HS-5 (cell line): ENCODE measurements at regions not wholly inside any gene's neighbourhood (a gene's known extent, or its start where the extent isn't known, plus 50 kb on each side); places are given as distances from the start of the nearest gene placed in this dataset.
"Not testable (repeated sequence)": the region's sequence is repeated elsewhere in the genome, so short reads cannot be mapped to it uniquely, and the experiment has no call there.

Experiments used
- DNase-seq: peaks from one replicate; pipeline ENCODE4 v3.0.0-alpha.2; 2012; ENCODE audit warnings: low read depth

DNA sequence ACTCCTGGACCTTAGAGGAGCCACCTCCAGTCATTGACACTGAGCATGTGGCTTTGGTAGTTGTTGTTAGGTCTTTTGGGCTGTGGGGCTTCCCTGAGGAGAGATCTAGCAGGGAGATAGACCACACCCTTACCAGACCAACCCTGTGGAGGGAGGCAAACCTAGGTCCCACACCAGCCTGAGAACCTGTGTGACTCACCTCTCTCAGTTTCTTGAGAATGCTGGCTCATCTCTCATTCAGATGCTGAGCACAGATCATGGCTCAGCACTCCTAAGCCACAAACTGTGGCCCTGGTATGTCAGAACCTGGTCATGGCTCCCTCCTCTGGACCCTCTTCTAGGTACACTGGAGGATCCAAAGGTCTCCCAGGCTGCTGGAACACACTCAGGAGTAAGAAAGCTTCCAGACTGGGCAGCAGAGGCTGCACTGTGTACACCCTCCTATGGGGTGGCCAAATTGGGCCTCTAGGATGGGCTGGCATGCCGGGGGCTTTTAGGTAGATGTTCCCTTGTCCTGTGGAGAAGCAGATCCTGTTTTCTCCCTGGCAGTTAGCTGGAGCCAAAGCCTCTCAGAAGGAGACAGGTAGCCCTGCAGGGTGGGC is 1294.5 kb downstream of the KHDRBS2 start:
- DNase-seq: no peak

DNA sequence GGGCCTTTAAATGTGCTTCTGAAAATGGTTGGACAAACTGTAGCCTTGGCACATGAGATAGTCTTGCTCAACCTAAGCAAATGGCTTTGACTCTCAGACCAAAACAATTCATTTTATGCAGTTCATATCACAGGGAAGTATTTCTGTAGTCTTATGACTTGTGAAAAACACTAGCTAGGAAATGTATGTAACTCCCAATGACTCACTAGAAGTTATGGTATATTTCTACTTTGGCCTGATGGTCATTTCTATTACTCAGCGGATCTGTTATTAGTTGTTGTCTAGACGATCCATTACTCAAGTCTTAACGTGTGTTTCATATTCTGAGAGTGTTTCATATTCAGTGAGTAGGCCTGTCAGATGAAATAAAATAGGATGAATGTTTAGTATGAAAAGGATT is 1333.5 kb downstream of the KHDRBS2 start:
- DNase-seq: peak; percentile 63

DNA sequence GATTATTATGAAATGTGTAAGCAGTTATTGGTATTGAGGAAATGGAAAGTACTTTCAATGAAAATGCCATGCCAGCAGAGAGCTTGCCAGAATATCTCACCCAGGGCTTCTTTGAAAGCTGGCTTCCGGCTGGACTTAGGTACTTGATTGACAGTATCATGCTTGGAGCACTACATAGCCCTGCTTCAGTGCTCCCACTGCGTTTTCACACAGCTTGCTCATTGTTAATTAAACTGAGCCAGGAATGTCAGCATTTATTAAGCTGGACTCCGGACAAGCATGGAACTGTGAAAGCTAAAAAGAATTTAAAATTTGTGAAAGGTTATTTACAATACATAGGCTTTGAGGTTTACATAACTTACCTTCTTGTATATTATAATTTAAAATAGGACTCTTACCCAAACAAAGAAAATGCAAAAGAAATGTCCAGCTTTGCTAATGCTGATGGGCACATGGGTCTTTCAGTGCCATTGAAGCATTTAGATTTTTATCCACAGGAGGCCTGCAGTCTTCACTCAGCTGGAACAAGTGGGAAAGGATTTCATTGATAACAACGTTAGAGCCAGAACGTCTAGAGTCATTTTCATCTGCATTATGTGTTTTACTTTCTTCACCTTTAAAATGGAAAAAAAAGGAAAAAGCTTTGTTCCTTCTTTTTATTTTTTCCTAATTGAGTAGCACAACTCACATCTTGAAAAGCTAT is 1335.7 kb downstream of the KHDRBS2 start:
- not testable (repeated sequence) for DNase-seq

DNA sequence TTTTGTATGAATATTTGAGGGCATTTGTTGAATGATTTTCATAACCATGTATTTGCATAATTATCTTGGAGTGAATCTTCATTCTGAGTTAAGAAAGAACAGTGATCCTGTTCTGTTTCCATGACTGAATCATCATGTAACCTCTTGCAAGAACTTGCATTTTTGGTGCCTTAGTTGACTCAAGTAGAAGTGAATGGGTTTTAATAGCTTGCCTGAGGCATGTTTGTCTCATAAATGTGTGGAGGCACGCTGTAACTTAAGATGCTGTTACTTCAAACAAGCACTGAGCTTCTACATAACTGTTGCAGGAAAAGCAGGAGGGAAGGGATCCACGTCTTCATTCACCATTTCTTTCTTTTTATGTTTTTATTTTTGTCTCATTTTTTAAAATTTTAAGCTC is 1338.6 kb downstream of the KHDRBS2 start:
- DNase-seq: peak; percentile 67

DNA sequence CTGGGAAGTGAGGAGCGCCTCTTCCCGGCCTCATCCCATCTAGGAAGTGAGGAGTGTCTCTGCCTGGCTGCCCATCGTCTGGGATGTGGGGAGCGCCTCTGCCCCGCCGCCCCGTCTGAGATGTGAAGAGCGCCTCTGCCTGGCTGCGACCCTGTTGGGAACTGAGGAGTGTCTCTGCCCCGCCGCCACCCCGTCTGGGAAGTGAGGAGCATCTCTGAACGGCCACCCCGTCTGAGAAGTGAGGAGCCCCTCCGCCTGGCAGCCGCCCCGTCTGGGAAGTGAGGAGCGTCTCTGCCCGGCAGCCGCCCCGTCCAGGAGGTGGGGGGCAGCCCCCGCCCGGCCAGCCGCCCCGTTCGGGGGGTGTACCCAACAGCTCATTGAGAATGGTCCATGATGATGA is 1341.2 kb downstream of the KHDRBS2 start:
- DNase-seq: not testable (repeated sequence)

DNA sequence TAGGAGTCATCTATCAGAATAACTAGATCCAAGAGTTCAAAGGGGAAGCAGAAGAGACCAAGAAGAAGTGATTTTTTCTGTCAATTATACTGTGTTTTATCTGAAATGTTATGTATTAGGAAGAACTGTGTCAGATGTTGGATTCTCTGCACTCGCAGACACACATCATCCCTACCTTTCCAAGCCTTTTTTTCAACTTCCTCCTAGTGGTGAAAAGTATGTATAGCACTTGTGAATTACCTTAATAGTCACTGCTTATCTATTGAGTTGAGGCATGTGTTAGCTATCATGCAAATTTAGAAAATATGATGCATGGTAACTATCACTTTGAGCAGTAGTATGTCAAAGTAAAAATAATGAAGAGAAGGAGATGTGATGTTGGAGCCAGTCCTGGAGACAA is 1350.1 kb downstream of the KHDRBS2 start:
- DNase-seq: not testable (repeated sequence)

DNA sequence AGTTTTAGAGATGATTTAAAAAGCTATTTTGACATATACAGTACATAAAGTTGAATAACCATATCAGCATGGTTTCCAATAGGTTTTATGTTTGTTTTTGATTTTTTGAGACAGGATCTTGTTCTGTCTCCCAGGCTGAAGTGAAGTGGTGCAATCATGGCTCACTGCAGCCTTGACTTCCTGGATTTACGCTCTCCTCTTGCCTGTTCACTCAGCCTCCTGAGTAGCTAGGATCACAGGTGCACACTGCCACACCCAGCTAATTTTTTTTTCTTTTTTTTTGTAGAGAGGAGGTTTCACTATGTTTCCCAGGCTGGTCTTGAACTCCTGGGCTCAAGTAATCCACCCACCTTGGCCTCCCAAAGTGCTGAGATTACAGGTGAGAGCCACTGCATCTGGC is 1366.4 kb downstream of the KHDRBS2 start:
- DNase-seq: not testable (repeated sequence)

DNA sequence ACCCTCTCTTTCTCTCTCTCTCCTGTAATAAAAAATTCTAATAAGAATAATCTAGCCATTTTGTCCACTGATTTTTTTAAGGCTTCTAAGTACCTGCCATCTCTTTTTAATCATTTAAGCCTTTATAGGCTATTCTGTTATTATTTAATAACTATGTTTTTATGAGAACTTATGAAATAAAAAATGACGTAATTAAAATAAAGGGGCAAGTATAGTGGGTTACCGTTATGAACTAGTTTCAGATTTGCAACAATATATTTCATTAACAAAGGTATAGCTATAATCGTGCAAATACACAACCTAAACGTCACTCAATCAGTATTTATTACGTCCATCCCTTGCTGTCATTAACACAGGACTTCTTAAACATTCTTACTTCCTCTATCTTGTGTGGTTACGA is 1382.2 kb downstream of the KHDRBS2 start:
- DNase-seq: not testable (repeated sequence)

DNA sequence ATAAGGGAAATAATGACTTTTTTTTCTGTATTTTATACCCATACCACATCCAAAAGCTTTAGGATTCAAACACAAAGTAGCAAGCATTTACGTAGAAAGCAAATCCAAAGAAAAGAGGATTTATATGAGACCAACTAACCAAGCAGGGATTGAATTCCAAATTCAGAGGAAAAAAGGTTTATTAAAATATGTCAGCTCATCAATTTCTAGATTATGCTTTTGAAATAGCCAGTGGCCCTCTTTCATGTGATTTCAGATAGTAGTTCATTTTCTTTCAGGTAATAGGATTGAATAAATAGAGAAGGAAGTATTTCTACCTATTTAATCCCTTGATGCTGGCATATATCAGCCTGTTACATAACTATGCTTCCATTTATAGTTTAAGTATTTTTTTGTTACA is 1392.7 kb downstream of the KHDRBS2 start:
- DNase-seq: not testable (repeated sequence)

DNA sequence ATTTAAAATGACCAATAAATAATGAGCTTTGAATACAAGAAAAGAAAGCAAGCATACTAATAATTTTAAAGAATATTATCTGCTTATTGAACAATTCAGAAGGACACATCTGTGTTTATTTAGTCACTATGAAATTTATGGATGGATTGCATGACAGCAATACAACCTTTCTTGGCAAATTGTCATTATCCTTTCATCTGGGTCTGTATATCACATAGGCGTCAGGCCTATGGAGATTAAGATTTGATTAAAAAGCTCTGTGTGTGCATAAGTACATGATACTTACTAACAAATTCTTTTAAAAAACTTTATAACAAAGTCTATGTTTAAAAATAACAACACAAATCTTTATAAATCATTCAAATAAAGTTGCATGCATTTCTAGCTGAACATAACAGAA is 1394.4 kb downstream of the KHDRBS2 start:
- no peak for DNase-seq

DNA sequence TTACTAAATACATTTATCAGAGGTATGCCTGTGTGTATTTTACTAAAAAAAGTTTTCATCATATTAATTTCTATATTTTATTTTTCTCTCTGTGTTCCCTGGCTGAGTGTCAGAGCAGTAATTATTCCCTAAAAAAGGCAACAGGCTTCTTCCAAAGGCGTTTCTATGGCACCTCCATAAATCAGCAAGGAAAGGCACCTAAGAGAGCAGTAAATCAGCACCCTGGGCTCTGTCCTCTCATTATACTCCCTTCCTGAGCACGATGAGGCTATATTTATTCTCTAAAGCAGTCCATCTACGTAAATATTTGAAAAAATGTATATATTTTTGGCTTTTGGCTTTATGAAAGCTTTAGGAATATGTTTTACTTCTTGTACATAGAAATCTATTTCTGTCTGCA is 1408.6 kb downstream of the KHDRBS2 start:
- DNase-seq: not testable (repeated sequence)

DNA sequence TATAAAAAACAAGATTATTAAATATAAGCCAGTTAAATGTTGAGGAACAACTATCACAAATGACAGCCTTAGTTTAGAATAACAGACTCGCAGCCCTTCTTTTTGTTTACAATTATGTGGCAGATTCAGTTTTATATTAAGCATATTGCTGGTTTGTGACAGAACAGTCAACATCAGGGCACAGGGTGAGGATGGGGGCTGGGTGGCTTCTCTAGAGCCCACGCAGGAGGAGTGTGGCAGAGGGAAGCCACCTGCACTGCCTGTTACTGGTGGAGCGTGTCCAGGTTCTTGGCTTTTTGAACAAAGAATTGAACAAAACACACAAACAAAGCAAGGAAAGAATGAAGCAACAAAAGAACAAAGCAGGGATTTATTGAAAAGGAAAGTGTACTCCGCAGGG is 1415.2 kb downstream of the KHDRBS2 start:
- not testable (repeated sequence) for DNase-seq

DNA sequence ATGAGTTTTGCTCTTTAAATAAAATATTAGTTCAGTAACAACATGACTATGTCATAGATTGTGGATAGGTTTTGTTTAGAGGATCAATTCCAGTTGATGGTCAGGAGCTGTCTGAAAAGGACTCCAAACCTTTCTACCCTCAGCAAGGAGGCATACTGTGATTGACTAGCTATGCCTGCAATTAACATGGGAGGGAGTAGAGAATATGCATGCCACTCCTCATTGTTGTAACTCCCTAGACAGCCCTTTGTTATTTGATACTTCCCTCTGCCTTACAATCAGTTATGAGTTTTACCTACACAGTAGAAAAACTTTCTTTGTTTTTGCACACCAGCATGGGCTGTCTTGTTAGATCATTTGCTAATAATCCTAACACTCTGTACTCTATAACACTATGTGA is 1418.5 kb downstream of the KHDRBS2 start:
- DNase-seq: no peak

DNA sequence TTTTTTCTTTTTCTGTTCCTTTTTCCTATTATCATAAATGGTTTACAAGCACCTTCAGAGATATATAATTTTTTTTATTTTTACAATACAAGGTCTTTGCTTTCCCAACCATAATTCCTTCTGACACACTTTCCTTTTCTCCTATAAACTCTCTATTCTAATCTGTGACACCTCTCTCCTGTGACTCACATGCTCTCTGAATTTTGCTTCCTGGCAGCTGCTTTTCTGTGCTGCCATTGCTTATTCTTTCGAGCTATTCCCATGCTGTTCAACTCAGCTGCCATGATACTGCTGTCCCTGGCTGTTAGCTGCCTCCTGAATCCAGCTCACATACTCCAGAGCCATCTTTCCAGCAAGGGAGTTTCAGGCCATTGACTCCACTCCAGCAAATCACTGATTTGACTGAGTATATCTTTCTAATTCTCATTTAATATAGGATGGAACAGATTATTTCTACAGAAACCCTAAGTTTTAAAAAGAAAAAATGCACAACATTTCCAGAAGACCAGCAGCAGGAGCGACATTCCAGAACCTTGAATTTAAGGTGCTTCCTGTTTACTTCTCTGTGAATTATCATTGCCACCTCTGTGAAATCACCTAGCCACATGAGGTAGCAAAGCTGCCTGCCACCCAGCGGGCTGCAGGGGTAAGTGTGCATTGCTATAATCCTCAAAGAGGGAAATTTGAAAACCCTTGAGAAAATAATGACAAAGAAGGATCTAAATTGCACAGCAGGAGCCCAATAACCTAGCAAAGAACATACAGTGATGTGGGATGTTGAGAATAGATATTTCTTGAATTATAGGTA is 1442.6 kb downstream of the KHDRBS2 start:
- DNase-seq: not testable (repeated sequence)

DNA sequence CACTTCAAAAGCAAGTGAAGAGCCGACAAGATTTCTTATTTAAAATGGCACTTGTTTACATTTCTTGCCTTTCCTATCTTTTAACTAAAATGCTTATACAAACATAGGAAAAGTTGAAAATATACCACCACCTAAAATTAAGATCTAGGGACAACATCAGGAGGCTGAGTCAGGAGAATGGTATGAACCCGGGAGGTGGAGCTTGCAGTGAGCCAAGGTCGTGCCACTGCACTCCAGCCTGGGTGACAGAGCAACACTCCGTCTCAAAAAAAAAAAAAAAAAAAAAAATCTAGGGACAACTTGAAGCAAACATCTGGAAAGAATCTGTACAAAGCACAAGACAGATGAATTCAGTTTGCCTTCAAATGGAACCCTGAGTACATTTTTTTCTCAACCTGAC is 1455.3 kb downstream of the KHDRBS2 start:
- DNase-seq: not testable (repeated sequence)

DNA sequence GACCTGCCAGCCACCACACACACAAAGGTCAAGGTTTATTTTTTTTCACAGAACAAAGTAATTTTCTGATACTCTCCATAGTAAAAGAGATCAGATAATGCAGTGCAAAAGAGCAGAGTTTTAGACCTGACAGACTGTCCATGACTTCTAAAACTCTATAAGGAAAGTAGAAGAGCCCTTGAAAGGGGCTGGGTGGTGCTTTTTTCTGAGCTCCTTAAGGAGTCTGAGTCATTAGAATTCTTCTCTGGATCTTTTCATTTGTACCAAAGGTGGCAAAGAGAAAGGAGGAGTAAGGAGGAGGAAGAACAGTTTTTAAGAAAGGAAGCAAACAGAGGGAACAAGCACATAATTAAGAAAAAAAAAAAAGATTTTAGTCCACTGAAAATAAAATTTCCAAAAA is 1463.4 kb downstream of the KHDRBS2 start:
- not testable (repeated sequence) for DNase-seq

DNA sequence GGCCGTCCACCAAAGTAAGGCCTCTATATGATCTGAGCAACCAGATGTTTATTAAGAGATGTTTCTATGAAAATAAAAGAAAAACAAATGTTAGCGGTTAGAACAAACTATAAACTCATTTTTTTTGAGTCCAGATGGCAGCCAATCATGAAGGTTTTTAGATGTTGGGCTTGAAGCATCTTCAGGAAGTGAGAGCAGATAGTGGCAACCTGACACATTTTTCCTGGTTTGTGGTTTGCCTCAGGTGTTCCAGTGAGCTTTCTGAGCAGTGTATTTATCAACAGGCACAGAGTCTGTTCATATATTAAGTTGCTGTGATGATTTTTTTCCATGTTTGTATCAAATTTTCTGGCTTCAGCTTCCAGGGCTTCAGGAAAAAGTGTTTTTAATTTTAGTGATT is 1468.0 kb downstream of the KHDRBS2 start:
- DNase-seq: not testable (repeated sequence)

DNA sequence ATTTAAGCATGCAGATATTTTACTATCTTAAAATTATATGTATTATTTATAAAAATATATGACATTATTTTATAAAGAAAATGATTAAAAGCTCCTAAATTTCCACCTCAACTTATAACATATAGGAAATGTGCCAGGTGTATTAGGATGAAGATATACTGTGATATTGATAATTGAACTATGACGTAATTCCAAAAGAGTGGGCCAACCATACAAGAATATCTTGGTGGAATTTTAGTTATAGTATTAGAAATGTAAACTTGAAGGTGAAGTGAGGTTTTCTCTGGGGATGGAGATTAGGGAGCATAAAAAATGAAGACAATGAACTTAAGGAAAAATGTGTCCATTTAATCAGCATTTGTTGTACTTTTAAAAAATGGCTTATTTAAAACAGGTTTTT is 1471.2 kb downstream of the KHDRBS2 start:
- DNase-seq: not testable (repeated sequence)

DNA sequence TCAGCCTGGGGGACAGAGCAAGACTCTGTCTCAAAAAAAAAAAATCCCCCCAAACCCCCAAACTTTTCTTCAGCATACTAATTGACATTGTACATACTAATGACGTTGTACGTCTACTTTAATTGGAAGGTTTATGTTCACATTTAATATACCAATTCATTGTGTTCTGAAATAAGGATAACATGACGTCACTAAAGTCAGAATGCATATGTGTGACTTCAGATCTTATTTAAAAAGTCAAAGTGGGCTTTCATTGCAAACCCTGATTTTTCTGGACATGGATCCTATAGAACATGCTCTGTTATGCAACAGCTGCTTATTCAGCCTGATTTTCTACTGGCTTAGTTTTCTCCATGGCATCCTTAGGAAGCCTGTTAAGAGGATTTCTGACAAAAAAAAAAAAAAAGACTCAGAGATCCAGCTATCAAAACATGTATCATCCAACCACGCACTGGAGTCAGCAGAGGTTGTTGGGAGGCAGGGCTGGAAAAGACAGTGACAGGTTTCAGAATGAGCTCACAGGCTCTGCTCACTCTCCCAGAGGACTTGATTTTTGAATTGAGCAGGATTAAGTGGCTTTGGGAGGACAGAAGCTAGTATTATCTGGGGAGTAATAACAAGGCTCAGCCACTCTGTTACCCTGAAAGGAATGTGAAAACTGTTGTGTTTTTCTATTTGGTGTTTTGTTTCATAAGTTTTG is 1472.0 kb downstream of the KHDRBS2 start:
- DNase-seq: not testable (repeated sequence)

DNA sequence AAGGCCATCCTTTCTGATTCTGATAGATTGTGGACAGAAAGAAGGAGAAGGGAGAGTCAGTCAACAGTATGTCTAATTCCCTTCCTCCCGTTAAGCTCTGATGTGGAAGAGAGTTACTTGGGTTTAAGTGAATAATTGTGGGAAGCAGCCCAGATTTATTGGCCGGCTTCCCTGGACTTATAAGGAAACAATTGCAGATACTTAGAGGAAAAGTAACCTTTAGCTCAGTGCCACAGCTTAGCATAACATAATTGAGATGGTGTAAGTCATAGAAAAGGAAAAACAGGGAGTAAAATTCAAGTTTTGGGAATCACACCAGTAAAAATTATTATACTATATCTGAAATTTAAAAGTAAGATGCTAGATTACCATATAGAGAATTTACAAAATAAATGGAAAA is 1475.8 kb downstream of the KHDRBS2 start:
- DNase-seq: not testable (repeated sequence)

DNA sequence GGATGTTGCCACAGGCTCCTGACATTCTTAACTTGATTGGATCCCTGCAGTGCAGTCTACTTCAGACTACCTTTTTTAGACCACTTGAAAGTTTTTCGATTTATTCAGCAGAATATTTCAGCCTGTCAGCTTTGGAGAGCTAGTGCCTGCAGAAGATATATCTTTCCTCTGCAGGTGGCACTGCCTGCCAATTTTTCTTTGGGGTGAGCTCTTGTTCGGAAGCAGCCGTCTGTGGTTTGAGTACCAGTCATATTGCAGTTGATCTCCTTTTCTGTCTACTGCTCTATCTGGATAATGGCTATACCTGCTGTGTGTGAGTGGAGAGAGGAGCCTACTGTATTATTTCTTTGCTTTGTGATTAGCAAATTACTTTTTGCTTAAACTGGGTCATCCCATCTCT is 1486.9 kb downstream of the KHDRBS2 start:
- DNase-seq: not testable (repeated sequence)

DNA sequence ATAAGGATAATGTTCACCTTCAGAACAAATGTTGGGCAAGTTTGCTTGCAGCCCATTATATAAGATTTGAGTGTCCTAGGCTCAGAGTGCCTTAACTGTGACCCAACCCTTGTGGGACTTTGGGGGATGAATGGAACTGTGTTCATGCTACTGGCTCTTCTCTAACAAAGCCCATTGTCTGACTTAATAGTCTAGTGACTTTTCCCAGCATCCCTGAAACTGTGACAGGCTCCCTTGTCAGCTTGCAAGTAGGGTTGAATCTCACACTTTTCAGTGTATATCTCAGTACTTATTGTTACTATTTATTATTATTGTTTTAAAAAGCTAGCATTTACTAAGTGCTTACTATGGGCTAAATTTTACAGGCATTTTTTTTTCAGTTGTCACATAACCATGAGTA is 1488.2 kb downstream of the KHDRBS2 start:
- not testable (repeated sequence) for DNase-seq
